OCI-LY1 (cell line): ENCODE measurements at regions not wholly inside any gene's neighbourhood (a gene's known extent, or its start where the extent isn't known, plus 50 kb on each side); places are given as distances from the start of the nearest gene placed in this dataset.

Experiments used
- H2AFZ ChIP-seq: fragments of 200-600 bp; sonication (generic), shearing (Covaris generic); 2 replicates; pipeline ENCODE4 v1.6.0; 2014; ENCODE audit warnings: antibody characterized with exemption, mild to moderate bottlenecking, low read length
- H3F3A ChIP-seq: fragments of 200-600 bp; sonication (generic), shearing (Covaris generic); 2 replicates; pipeline ENCODE4 v1.6.0; 2014; ENCODE audit warnings: mild to moderate bottlenecking, antibody characterized with exemption, low read length, moderate library complexity; ENCODE audit not compliant: insufficient read depth
- H3K27ac ChIP-seq: fragments of 200-600 bp; sonication (generic); 2 replicates; pipeline ENCODE4 v1.5.1; 2014; ENCODE audit warnings: low read length, mixed run types, mild to moderate bottlenecking, low read depth; ENCODE audit not compliant: poor library complexity, severe bottlenecking
- H3K27me3 ChIP-seq: fragments of 200-600 bp; sonication (generic); 2 replicates; pipeline ENCODE4 v1.6.0; 2014; ENCODE audit warnings: antibody characterized with exemption, mild to moderate bottlenecking, low read length, moderate library complexity; ENCODE audit not compliant: insufficient read depth
- H3K36me3 ChIP-seq: fragments of 200-600 bp; sonication (generic); 2 replicates; pipeline ENCODE4 v1.6.1; 2014; ENCODE audit warnings: mild to moderate bottlenecking, antibody characterized with exemption, low read length, moderate library complexity, mixed read lengths; ENCODE audit not compliant: insufficient read depth
- H3K4me1 ChIP-seq: fragments of 200-600 bp; sonication (generic); 2 replicates; pipeline ENCODE4 v1.5.1; 2014; ENCODE audit warnings: mild to moderate bottlenecking, low read length, moderate library complexity; ENCODE audit not compliant: insufficient read depth, severe bottlenecking
- H3K4me2 ChIP-seq: fragments of 200-600 bp; sonication (generic), shearing (Covaris generic); 2 replicates; pipeline ENCODE4 v1.6.1; 2014; ENCODE audit warnings: low read length
- H3K4me3 ChIP-seq: fragments of 200-600 bp; sonication (generic); 2 replicates; pipeline ENCODE4 v1.5.1; 2014; ENCODE audit warnings: low read length, low read depth, mild to moderate bottlenecking, mixed read lengths; ENCODE audit not compliant: poor library complexity, severe bottlenecking
- H3K79me2 ChIP-seq: fragments of 200-600 bp; shearing (Covaris generic); 2 replicates; pipeline ENCODE4 v1.6.1; 2016; ENCODE audit warnings: mixed run types, low read length, mixed read lengths; ENCODE audit not compliant: insufficient read depth
- H3K9ac ChIP-seq: fragments of 200-600 bp; sonication (generic), shearing (Covaris generic); 2 replicates; pipeline ENCODE4 v1.6.1; 2014; ENCODE audit warnings: mild to moderate bottlenecking, low read length, mixed read lengths
- H3K9me2 ChIP-seq: fragments of 200-600 bp; sonication (generic), shearing (Covaris generic); 2 replicates; pipeline ENCODE4 v1.6.1; 2014; ENCODE audit warnings: low read depth, mild to moderate bottlenecking, low read length, mixed read lengths
- H3K9me3 ChIP-seq: fragments of 200-600 bp; shearing (Covaris generic); 2 replicates; pipeline ENCODE4 v1.6.1; 2014; ENCODE audit warnings: low read length, mixed read lengths
- H4K20me1 ChIP-seq: fragments of 200-600 bp; sonication (generic), shearing (Covaris generic); 2 replicates; pipeline ENCODE4 v1.6.0; 2016; ENCODE audit warnings: mild to moderate bottlenecking, low read length; ENCODE audit not compliant: insufficient read depth
- EZH2 ChIP-seq: fragments of 200-600 bp; sonication (generic), shearing (Covaris generic); IDR thresholded peaks from 2 replicates; pipeline ENCODE4 v1.8.0; 2017; ENCODE audit warnings: borderline replicate concordance, mixed run types, mild to moderate bottlenecking, antibody characterized with exemption, low read length, moderate library complexity, mixed read lengths
- TF ChIP-seq, protein P1 (sequence below): fragments of 200-600 bp; sonication (generic), shearing (Covaris generic); IDR thresholded peaks from 2 replicates; pipeline ENCODE4 v1.5.1; 2017; ENCODE audit warnings: mild to moderate bottlenecking, antibody characterized with exemption, low read length, moderate library complexity, mixed read lengths

DNA sequence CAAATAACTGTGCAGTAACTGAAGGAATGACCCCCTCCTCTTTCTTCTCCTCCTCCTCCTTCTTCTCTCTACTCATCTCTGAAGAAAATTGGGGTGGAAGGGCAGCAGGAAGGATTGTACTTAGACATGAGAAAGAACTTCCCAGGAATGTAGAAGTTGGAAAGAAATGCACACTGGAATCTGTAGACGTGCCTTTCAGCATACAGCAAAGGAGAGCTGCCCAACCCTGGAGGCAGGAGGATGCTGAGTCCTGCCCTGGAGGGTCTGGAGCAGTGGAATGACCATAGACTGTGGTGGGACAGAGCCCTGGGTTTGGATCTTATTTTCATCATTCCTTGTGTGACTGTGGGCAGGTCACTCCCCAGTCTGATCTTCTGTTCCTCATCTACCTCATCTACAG lies 80.1 kb downstream of the PJA1 start:
- H3K4me1 ChIP-seq, result no peaks in the 10 kb centered on the region
- H3F3A ChIP-seq, result no peaks in the 10 kb centered on the region
- no peak overlapping the region for H3K9ac ChIP-seq
- H2AFZ ChIP-seq, result no peak overlapping the region
- no peaks in the 10 kb centered on the region for H3K79me2 ChIP-seq
- H3K27ac ChIP-seq, result no peak overlapping the region
- no peaks in the 10 kb centered on the region for H3K9me2 ChIP-seq
- no peaks in the 10 kb centered on the region for H3K9me3 ChIP-seq
- no peak overlapping the region for H3K4me2 ChIP-seq
- no peak overlapping the region for H3K4me3 ChIP-seq
- TF ChIP-seq, protein P1, sequence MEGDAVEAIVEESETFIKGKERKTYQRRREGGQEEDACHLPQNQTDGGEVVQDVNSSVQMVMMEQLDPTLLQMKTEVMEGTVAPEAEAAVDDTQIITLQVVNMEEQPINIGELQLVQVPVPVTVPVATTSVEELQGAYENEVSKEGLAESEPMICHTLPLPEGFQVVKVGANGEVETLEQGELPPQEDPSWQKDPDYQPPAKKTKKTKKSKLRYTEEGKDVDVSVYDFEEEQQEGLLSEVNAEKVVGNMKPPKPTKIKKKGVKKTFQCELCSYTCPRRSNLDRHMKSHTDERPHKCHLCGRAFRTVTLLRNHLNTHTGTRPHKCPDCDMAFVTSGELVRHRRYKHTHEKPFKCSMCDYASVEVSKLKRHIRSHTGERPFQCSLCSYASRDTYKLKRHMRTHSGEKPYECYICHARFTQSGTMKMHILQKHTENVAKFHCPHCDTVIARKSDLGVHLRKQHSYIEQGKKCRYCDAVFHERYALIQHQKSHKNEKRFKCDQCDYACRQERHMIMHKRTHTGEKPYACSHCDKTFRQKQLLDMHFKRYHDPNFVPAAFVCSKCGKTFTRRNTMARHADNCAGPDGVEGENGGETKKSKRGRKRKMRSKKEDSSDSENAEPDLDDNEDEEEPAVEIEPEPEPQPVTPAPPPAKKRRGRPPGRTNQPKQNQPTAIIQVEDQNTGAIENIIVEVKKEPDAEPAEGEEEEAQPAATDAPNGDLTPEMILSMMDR, result no peak
- no peak for TF ChIP-seq EZH2
- no peaks in the 10 kb centered on the region for H3K36me3 ChIP-seq
- H3K27me3 ChIP-seq, result no peaks in the 10 kb centered on the region
- no peaks in the 10 kb centered on the region for H4K20me1 ChIP-seq

DNA sequence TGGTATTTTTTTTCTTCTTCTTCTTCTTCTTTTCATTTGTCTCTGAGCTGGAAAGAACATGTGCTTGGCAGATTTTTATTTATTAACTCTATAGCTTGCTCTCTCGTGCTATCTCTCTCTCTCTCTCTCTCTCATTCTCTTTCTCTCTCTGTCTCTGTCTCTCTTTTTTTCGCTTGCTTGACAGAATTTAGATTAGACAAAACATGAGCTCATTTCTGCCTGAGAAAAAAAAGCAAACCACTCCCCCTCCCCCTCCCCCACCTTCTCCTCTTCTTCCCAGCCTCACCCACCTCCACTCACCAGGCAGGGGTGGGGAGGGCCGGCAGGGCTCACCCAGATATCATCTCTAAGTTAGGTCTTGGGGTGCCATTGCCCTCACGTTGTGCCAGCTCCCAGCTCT lies 81.5 kb downstream of the PJA1 start:
- Histone ChIP-seq H3K9me3 (no peaks in the 10 kb centered on the region), H3K27me3 (no peaks in the 10 kb centered on the region), H3K9me2 (no peaks in the 10 kb centered on the region), H2AFZ (no peak overlapping the region), H3K4me3 (no peak overlapping the region), H3K27ac (no peak overlapping the region), H3K36me3 (no peaks in the 10 kb centered on the region), H3F3A (no peaks in the 10 kb centered on the region), H3K9ac (no peak overlapping the region), H3K4me2 (no peak overlapping the region), H4K20me1 (no peaks in the 10 kb centered on the region), H3K79me2 (no peaks in the 10 kb centered on the region), H3K4me1 (no peaks in the 10 kb centered on the region)
- no peak for TF ChIP-seq EZH2
- TF ChIP-seq, protein P1, result no peak

DNA sequence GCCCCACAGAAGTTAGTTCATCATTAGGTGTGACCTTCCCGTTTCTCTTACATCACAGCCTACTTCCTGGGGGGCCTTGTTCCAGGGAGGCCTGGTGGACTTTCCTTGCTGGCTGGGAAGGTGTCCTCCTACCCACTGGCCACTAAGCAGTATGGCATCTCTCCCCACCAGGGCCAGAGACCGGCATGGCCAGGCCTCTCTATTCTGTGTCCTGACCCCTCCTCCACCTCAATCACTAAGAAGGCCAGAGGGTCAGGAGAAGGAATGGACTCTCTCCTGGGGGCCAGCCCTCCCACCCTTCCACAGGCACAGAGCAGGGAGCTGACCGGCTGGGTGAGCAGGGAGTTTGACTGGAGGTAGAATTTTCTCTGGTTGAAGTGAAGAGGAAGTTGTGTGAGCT lies 81.9 kb downstream of the PJA1 start:
- H3K27ac ChIP-seq, result no peak overlapping the region
- H3K4me1 ChIP-seq, result no peaks in the 10 kb centered on the region
- H4K20me1 ChIP-seq, result no peaks in the 10 kb centered on the region
- no peaks in the 10 kb centered on the region for H3K79me2 ChIP-seq
- no peak overlapping the region for H3K4me2 ChIP-seq
- no peak overlapping the region for H2AFZ ChIP-seq
- no peaks in the 10 kb centered on the region for H3K9me2 ChIP-seq
- no peak overlapping the region for H3K9ac ChIP-seq
- H3K36me3 ChIP-seq, result no peaks in the 10 kb centered on the region
- H3K9me3 ChIP-seq, result no peaks in the 10 kb centered on the region
- no peaks in the 10 kb centered on the region for H3F3A ChIP-seq
- no peaks in the 10 kb centered on the region for H3K27me3 ChIP-seq
- no peak overlapping the region for H3K4me3 ChIP-seq
- TF ChIP-seq EZH2, result no peak
- TF ChIP-seq, protein P1, result no peak
